ENCODE measurements at regions not wholly inside any gene's neighbourhood (a gene's known extent, or its start where the extent isn't known, plus 50 kb on each side); places are given as distances from the start of the nearest gene placed in this dataset.

- TF ChIP-seq CTCF (IDR thresholded peaks at IDR 0.05; ENCODE audit: low read depth, low read length) (no peak), POLR2A (IDR thresholded peaks at IDR 0.05; ENCODE audit: extremely low read depth, insufficient read length) (no peak)
- TF ChIP-seq, protein P1, sequence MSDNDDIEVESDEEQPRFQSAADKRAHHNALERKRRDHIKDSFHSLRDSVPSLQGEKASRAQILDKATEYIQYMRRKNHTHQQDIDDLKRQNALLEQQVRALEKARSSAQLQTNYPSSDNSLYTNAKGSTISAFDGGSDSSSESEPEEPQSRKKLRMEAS (IDR thresholded peaks at IDR 0.05; ENCODE audit: low read depth, low read length) = no peak
Measured at GRCh38 chr12:108021949-108022522, 107.1 kb upstream of the WSCD2 start.

All from NB4 (cell line).